CD4-positive, CD25-positive, alpha-beta regulatory T cell (primary cell): ENCODE measurements at regions not wholly inside any gene's neighbourhood (a gene's known extent, or its start where the extent isn't known, plus 50 kb on each side); places are given as distances from the start of the nearest gene placed in this dataset.

Experiments used
- ATAC-seq, 2 donors: fragments of 150-1000 bp; cut with Tn5 transposase; one replicate each; pipeline ENCODE4 v1.10.0; 2021; ENCODE audit warnings: low read depth in 2 of 2, moderate number of reproducible peaks in 2 of 2, moderate library complexity in 1 of 2
- DNase-seq, 3 donors: peaks; one replicate each; pipeline versions ENCODE4 v3.0.0 to v3.0.0-alpha.2; 2012 to 2022; ENCODE audit warnings: mixed read lengths in 1 of 3
- H3K27ac ChIP-seq: one replicate; pipeline ENCODE4 v1.7.0; 2013; ENCODE audit warnings: mild to moderate bottlenecking, low read length; ENCODE audit not compliant: insufficient read depth, poor library complexity, severe bottlenecking
- H3K27me3 ChIP-seq: one replicate; pipeline ENCODE4 v1.7.0; 2013; ENCODE audit warnings: low read length; ENCODE audit not compliant: control insufficient read depth, insufficient read depth
- H3K36me3 ChIP-seq: one replicate; pipeline ENCODE4 v1.7.0; 2013; ENCODE audit warnings: mild to moderate bottlenecking, low read length, moderate library complexity; ENCODE audit not compliant: control insufficient read depth, insufficient read depth
- H3K4me1 ChIP-seq: 2 replicates; pipeline ENCODE4 v1.7.0; 2013; ENCODE audit warnings: mild to moderate bottlenecking, low read length; ENCODE audit not compliant: insufficient read depth, control insufficient read depth, poor library complexity, severe bottlenecking
- H3K4me3 ChIP-seq: one replicate; pipeline ENCODE4 v1.7.0; 2013; ENCODE audit warnings: low read depth, mild to moderate bottlenecking, low read length, moderate library complexity
- H3K9me3 ChIP-seq, 2 experiments: 1 replicate in 1 of 2; 2 replicates in 1 of 2; pipeline ENCODE4 v1.7.0; 2013; ENCODE audit warnings: low read length in 2 of 2, mild to moderate bottlenecking in 1 of 2, moderate library complexity in 1 of 2; ENCODE audit not compliant: control insufficient read depth in 2 of 2
- H3K27ac Mint-ChIP-seq, 3 donors: one replicate each; pipeline ENCODE4 v1.8.0; 2020 to 2022; ENCODE audit warnings: mild to moderate bottlenecking in 3 of 3, mixed read lengths in 3 of 3, moderate library complexity in 2 of 3
- H3K27me3 Mint-ChIP-seq: one replicate; pipeline ENCODE4 v1.8.0; 2022; ENCODE audit warnings: mild to moderate bottlenecking, mixed read lengths
- H3K36me3 Mint-ChIP-seq: one replicate; pipeline ENCODE4 v1.8.0; 2020; ENCODE audit warnings: mixed read lengths
- H3K4me1 Mint-ChIP-seq, 4 donors: one replicate each; pipeline ENCODE4 v1.8.0; 2020 to 2022; ENCODE audit warnings: mixed read lengths in 4 of 4, mild to moderate bottlenecking in 1 of 4
- H3K4me3 Mint-ChIP-seq, 4 donors: one replicate each; pipeline ENCODE4 v1.8.0; 2020 to 2022; ENCODE audit warnings: mild to moderate bottlenecking in 4 of 4, mixed read lengths in 4 of 4, moderate library complexity in 3 of 4
- H3K9me3 Mint-ChIP-seq, 7 donors: one replicate each; pipeline ENCODE4 v1.8.0; 2020 to 2022; ENCODE audit warnings: mixed read lengths in 7 of 7, mild to moderate bottlenecking in 3 of 7, moderate library complexity in 2 of 7

GRCh38 chr6:130754786-130755367, 72.3 kb upstream of the SMLR1 start:
- H3K4me3 ChIP-seq = no peak overlapping the region
- H3K4me1 ChIP-seq = no peaks in the 10 kb centered on the region
- no peak overlapping the region for H3K27ac ChIP-seq
- DNase-seq (no peak), ATAC-seq (no peak)
- peaks cover 0 to 4% of the 10 kb centered on the region in 2 experiments for H3K9me3 ChIP-seq
- peaks cover 10% of the 10 kb centered on the region for H3K27me3 Mint-ChIP-seq
- H3K4me1 Mint-ChIP-seq = no peaks in the 10 kb centered on the region
- H3K4me3 Mint-ChIP-seq = no peak overlapping the region
- no peaks in the 10 kb centered on the region for H3K36me3 Mint-ChIP-seq
- peaks cover 0 to 5% (median 0%) of the 10 kb centered on the region in 7 donors for H3K9me3 Mint-ChIP-seq
- no peaks in the 10 kb centered on the region for H3K36me3 ChIP-seq
- H3K27me3 ChIP-seq = peaks cover 2% of the 10 kb centered on the region
- H3K27ac Mint-ChIP-seq = peak overlapping the region in 1 of 3 donors; percentile 38

- no peaks in the 10 kb centered on the region for H3K27me3 ChIP-seq
- H3K4me1 ChIP-seq = no peaks in the 10 kb centered on the region
- H3K4me3 ChIP-seq = no peak overlapping the region
- Mint-ChIP-seq H3K4me3 (no peak overlapping the region), H3K4me1 (no peaks in the 10 kb centered on the region), H3K36me3 (no peaks in the 10 kb centered on the region), H3K9me3 (peaks cover 0 to 5% (median 0%) of the 10 kb centered on the region in 7 donors), H3K27ac (no peak overlapping the region), H3K27me3 (peaks cover 14% of the 10 kb centered on the region)
- ATAC-seq (peak in 1 of 2 donors; percentile 16), DNase-seq (no peak)
- no peaks in the 10 kb centered on the region for H3K9me3 ChIP-seq
- H3K36me3 ChIP-seq = no peaks in the 10 kb centered on the region
- H3K27ac ChIP-seq = no peak overlapping the region
Measured at GRCh38 chr6:130755368-130756034, 71.7 kb upstream of the SMLR1 start.

- peaks cover 11% of the 10 kb centered on the region for H3K27me3 Mint-ChIP-seq
- H3K9me3 ChIP-seq = no peaks in the 10 kb centered on the region
- H3K4me3 ChIP-seq = no peak overlapping the region
- no peaks in the 10 kb centered on the region for H3K36me3 ChIP-seq
- no peak for ATAC-seq
- H3K4me1 Mint-ChIP-seq = no peaks in the 10 kb centered on the region
- H3K4me1 ChIP-seq = no peaks in the 10 kb centered on the region
- H3K9me3 Mint-ChIP-seq = peaks cover 0 to 2% (median 0%) of the 10 kb centered on the region in 7 donors
- H3K27ac ChIP-seq = no peak overlapping the region
- H3K36me3 Mint-ChIP-seq = no peaks in the 10 kb centered on the region
- H3K4me3 Mint-ChIP-seq = no peak overlapping the region
- no peak for DNase-seq
- no peaks in the 10 kb centered on the region for H3K27me3 ChIP-seq
- H3K27ac Mint-ChIP-seq = no peak overlapping the region
Measured at GRCh38 chr6:130756824-130757223, 70.4 kb upstream of the SMLR1 start.

- H3K9me3 ChIP-seq = no peaks in the 10 kb centered on the region
- no peak for DNase-seq
- no peak overlapping the region for H3K4me3 ChIP-seq
- Mint-ChIP-seq H3K27ac (no peak overlapping the region), H3K9me3 (peaks cover 0 to 2% (median 0%) of the 10 kb centered on the region in 7 donors), H3K27me3 (peaks cover 18% of the 10 kb centered on the region), H3K4me1 (no peaks in the 10 kb centered on the region), H3K4me3 (no peak overlapping the region), H3K36me3 (no peaks in the 10 kb centered on the region)
- peaks cover 5% of the 10 kb centered on the region for H3K27me3 ChIP-seq
- H3K27ac ChIP-seq = no peak overlapping the region
- no peaks in the 10 kb centered on the region for H3K4me1 ChIP-seq
- H3K36me3 ChIP-seq = no peaks in the 10 kb centered on the region
- no peak for ATAC-seq
Measured at GRCh38 chr6:130758813-130759212, 68.4 kb upstream of the SMLR1 start.

- Mint-ChIP-seq H3K9me3 (peaks cover 0 to 2% (median 0%) of the 10 kb centered on the region in 7 donors), H3K27ac (no peak overlapping the region), H3K27me3 (peaks cover 18% of the 10 kb centered on the region), H3K4me3 (no peak overlapping the region), H3K4me1 (no peaks in the 10 kb centered on the region), H3K36me3 (no peaks in the 10 kb centered on the region)
- Histone ChIP-seq H3K4me1 (no peaks in the 10 kb centered on the region), H3K9me3 (no peaks in the 10 kb centered on the region), H3K27me3 (peaks cover 5% of the 10 kb centered on the region), H3K27ac (no peak overlapping the region), H3K36me3 (no peaks in the 10 kb centered on the region), H3K4me3 (no peak overlapping the region)
- no peak for ATAC-seq
- peak in 1 of 3 donors; percentile 7 for DNase-seq
Measured at GRCh38 chr6:130760006-130760405, 67.2 kb upstream of the SMLR1 start.

- Mint-ChIP-seq H3K9me3 (no peaks in the 10 kb centered on the region), H3K4me3 (no peak overlapping the region), H3K36me3 (no peaks in the 10 kb centered on the region), H3K27ac (no peak overlapping the region), H3K27me3 (peaks cover 17% of the 10 kb centered on the region), H3K4me1 (no peaks in the 10 kb centered on the region)
- DNase-seq (no peak), ATAC-seq (no peak)
- H3K4me1 ChIP-seq = no peaks in the 10 kb centered on the region
- H3K36me3 ChIP-seq = no peaks in the 10 kb centered on the region
- H3K27me3 ChIP-seq = peaks cover 5% of the 10 kb centered on the region
- no peak overlapping the region for H3K4me3 ChIP-seq
- H3K27ac ChIP-seq = no peak overlapping the region
- no peaks in the 10 kb centered on the region for H3K9me3 ChIP-seq
Measured at GRCh38 chr6:130761286-130761685, 65.9 kb upstream of the SMLR1 start.

GRCh38 chr6:130765181-130765727, 62.0 kb upstream of the SMLR1 start:
- Histone ChIP-seq H3K36me3 (no peaks in the 10 kb centered on the region), H3K4me1 (no peaks in the 10 kb centered on the region), H3K4me3 (no peak overlapping the region), H3K27ac (no peak overlapping the region), H3K27me3 (peaks cover 5% of the 10 kb centered on the region), H3K9me3 (no peaks in the 10 kb centered on the region)
- no peak for DNase-seq
- no peaks in the 10 kb centered on the region for H3K4me1 Mint-ChIP-seq
- peaks cover 0 to 3% (median 0%) of the 10 kb centered on the region in 7 donors for H3K9me3 Mint-ChIP-seq
- H3K27me3 Mint-ChIP-seq = peaks cover 15% of the 10 kb centered on the region
- H3K4me3 Mint-ChIP-seq = no peak overlapping the region
- ATAC-seq = no peak
- H3K36me3 Mint-ChIP-seq = no peaks in the 10 kb centered on the region
- no peak overlapping the region for H3K27ac Mint-ChIP-seq
